ENCODE measurements at regions not wholly inside any gene's neighbourhood (a gene's known extent, or its start where the extent isn't known, plus 50 kb on each side); places are given as distances from the start of the nearest gene placed in this dataset.
"Not testable (repeated sequence)": the region's sequence is repeated elsewhere in the genome, so short reads cannot be mapped to it uniquely, and the experiment has no call there.

DNA sequence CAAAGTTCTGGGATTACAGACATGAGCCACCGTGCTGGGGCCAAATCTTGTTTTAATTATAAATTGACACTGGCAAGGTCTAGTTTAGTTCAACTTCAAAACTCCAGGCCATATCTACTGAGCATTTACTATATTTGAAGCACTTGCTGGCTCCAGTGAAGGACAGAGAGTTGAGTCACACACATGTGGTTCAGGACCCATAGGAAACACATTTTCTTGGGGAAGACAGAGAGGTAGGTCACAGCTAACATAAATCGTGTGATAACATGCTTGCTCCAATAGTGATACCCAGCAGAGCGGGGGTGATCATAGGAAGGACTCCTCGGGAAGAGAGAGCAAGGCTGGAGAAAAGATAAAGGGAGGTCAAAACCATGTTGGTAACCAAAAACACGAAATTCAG is 170.6 kb upstream of the TSC22D1 start:
- no peak for DNase-seq

DNA sequence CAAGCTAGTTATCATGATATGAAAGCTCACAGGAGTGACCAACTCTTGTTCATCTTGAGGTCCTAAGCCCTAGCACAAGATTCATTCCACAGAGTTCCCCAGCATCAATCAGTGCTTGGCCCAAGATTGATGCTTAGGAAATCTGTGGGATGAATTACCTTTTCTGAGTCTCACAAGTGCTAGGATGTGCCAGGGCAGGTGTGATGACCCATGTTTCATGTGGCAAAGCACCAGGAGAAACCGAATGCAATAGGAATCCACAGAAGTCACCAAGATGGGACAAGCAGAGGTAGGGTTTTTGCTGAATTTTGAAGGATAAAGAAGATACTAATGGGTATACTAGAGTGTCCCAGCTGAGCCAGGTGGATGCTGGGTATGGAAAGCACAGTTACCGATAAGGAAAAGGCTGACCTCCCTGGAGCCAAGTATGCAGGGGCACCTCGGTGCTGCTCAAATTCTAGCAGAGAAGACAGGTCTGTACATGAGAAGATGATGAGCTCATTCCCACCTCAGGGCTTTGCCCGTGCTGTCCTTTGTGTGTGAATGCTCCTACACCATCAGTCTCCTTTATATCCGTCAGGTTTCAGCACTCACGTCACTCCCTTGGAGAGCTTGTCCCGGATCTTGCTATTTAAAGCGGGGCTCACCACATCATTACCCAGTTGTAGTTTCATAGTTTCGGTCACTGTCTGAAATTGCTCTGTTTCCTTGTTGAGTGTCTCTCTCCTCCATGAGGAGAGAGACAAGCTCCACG is 168.9 kb upstream of the TSC22D1 start:
- DNase-seq: no peak

GRCh38 chr13:44739539-44739938 is 163.4 kb upstream of the TSC22D1 start:
- no peak for DNase-seq

GRCh38 chr13:44739120-44739519 is 163.0 kb upstream of the TSC22D1 start:
- no peak for DNase-seq

- DNase-seq: no peak
Observed at GRCh38 chr13:44738463-44738862, 162.3 kb upstream of the TSC22D1 start.

- no peak for DNase-seq
Observed at GRCh38 chr13:44735806-44736205, 159.7 kb upstream of the TSC22D1 start.

GRCh38 chr13:44734201-44734707 is 158.1 kb upstream of the TSC22D1 start:
- DNase-seq: peak; percentile 23

DNA sequence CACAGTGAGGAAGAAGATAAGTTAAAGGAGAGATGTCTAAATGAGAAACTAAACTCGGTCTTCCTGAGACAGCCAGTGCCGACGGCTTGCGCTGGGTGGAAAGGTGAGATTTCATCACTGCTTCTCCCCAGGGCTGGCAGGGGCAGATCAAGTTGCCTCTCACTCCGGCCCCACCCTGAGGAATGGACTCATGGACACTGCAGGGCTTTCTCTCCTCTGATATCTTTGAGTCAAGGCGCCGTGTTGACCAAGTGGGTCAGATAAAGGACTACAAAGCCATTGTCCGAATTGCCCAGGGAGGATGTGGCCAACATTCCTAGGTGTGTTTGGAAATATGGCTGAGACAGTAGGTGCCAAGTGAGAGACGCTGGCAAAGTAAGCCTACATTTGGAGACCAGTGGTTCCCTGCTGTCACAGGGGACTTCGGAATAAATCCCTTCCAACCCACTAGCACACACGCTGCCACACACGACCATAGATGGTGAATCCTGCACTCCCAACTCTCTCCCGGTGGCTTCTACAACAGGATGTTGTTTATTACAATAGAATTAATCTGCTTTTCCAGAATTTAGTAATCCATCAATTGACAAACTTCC is 156.5 kb upstream of the TSC22D1 start:
- DNase-seq: no peak

GRCh38 chr13:44730851-44731250 is 154.7 kb upstream of the TSC22D1 start:
- DNase-seq: no peak

GRCh38 chr13:44730099-44730498 is 154.0 kb upstream of the TSC22D1 start:
- DNase-seq: no peak

- not testable (repeated sequence) for DNase-seq
Observed at GRCh38 chr13:44727591-44727990, 151.5 kb upstream of the TSC22D1 start.

- no peak for DNase-seq
Observed at GRCh38 chr13:44726778-44727177, 150.6 kb upstream of the TSC22D1 start.

GRCh38 chr13:44726214-44726613 is 150.1 kb upstream of the TSC22D1 start:
- no peak for DNase-seq

- no peak for DNase-seq
Observed at GRCh38 chr13:44719857-44720671, 143.9 kb upstream of the TSC22D1 start.

DNA sequence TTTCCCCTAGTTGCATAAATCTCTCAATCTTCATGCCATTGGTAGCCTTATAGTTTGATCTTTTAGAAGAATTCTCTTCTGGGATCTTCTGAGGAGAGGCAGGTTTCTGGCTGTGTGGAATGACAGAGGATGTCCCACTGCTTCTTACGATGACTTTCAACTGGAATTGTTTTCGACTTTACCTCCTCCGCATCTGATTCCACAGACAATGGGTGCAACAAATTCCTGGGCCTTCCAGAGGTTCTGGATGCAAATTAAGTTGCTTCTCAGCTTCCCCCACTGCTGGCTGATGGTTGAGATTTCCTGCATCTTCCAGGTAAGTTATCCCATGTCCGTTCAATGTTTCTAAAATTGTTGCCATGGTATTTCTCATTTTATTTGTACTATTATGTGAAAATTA is 142.3 kb upstream of the TSC22D1 start:
- DNase-seq: no peak

DNA sequence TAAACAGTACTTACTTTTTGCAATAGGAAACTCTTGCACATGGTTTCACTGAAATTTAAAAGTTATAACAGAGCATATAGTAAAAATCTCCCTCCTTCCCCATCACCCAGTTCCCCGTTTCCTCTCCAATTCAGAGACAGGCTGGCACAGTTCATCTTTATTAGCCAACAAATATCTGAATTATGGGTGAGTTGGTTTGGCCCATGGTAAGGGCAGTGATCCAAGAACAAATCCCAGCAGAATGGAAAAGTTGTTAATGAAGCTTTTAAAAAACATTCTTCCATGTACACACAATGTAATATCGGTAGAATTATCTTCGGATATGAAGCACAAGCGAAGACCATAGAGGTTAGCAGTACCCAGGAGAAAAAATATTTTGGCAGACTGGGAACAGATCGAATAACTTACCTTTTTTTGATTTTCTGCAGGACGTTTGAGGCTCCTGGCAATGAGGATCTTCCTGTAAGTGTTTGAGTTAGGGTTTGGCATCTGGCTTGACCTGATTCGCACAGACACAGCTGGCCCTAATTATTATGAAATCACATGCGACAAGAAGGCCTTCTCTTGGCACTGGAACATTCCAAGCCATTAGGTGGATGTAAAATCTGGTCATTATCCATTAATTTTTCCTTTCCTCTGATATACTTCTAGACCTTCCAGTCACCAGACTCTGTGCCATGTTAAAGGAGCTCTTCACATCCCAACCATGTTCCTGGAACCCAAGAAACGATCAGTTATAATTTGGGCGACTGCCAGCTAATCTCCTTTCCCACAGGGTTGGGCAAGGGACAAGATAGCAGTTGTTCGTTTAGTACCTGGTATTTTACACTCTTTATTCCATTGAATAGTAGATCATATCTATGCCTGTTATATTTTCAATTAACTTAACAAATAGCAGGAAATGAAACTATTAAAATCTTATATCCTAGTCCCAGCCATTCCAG is 139.4 kb upstream of the TSC22D1 start:
- peak; percentile 11 for DNase-seq

- no peak for DNase-seq
Observed at GRCh38 chr13:44713788-44714469, 137.8 kb upstream of the TSC22D1 start.

DNA sequence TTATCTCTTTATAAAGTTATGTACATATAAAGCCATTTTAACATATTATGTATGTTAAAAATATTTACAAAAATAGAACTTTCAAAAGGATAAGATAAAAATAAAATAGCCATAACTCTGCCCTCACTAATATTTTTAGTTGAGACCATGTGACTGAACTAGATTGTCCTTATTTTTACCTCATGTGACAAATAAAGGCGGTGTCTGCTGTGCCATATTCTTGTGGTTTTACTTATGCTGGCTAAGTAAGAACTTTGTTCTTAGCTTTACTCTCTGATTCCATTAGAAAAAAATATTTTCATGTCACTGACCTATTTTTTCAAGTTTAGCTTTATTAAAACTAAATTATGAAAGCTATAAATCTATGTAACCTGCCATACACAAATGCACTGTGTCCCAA is 135.6 kb upstream of the TSC22D1 start:
- DNase-seq: no peak

DNA sequence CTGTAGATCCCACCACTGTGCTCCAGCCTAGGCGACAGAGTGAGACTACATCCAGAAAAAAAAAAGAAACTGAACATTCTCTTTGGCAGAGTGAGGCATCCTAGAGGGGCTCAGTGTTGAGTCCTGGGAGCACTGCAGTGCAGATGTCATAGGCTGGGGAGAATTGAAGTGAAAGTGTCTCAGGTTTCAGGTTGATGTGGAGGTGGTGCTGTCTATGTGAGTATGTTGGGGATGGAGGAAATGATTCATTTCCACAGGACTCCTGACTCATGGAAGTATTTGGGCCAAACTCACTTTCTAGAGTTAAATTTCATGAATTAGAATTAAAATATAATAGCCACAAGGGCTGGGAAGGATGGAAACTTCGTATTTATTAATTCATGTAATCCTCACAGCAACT is 134.4 kb upstream of the TSC22D1 start:
- no peak for DNase-seq

- DNase-seq: not testable (repeated sequence)
Observed at GRCh38 chr13:44704811-44705210, 128.7 kb upstream of the TSC22D1 start.

DNA sequence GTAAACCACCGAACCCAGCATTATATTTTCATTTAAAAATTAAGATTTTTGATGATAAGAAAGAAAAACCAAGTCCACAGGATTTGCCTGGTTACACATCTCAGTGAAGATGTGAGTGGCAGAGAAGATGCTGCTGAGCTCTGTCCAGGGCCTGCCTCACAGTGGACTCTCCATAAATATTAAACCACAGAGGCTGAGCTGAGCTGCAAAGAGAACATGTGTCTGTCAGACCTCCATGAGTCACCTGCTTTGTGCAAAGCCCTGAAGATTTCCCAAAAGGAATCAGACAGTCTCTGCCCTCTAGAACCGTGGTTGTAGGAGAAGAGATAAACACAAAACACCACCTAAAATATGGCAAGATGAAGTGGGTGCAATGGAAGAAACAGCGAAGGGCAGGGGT is 127.2 kb upstream of the TSC22D1 start:
- no peak for DNase-seq

- DNase-seq: no peak
Observed at GRCh38 chr13:44698066-44698465, 121.9 kb upstream of the TSC22D1 start.

All from NCI-H2029 (cell line).